ENCODE measurements at regions not wholly inside any gene's neighbourhood (a gene's known extent, or its start where the extent isn't known, plus 50 kb on each side); places are given as distances from the start of the nearest gene placed in this dataset.
"Not testable (repeated sequence)": the region's sequence is repeated elsewhere in the genome, so short reads cannot be mapped to it uniquely, and the experiment has no call there.

- TF ChIP-seq CEBPZ (IDR thresholded peaks at IDR 0.05; ENCODE audit: low read depth, low read length); POLR2AphosphoS2 (IDR thresholded peaks at IDR 0.05; ENCODE audit: low read depth, low read length); TBL1XR1 (IDR thresholded peaks at IDR 0.05; ENCODE audit: low read depth, low read length); TAF1 (IDR thresholded peaks at IDR 0.05; ENCODE audit: borderline replicate concordance, low read depth, low read length); HDGF (IDR thresholded peaks at IDR 0.05); SMC3 (IDR thresholded peaks at IDR 0.05; ENCODE audit: borderline replicate concordance, low read length); EP300 (IDR thresholded peaks at IDR 0.05; ENCODE audit: borderline replicate concordance in 1 of 2, control insufficient read depth in 1 of 2, low read depth in 2 of 2, low read length in 2 of 2); ZNF24 (IDR thresholded peaks at IDR 0.05): not testable (repeated sequence)
- TF ChIP-seq, protein P1, sequence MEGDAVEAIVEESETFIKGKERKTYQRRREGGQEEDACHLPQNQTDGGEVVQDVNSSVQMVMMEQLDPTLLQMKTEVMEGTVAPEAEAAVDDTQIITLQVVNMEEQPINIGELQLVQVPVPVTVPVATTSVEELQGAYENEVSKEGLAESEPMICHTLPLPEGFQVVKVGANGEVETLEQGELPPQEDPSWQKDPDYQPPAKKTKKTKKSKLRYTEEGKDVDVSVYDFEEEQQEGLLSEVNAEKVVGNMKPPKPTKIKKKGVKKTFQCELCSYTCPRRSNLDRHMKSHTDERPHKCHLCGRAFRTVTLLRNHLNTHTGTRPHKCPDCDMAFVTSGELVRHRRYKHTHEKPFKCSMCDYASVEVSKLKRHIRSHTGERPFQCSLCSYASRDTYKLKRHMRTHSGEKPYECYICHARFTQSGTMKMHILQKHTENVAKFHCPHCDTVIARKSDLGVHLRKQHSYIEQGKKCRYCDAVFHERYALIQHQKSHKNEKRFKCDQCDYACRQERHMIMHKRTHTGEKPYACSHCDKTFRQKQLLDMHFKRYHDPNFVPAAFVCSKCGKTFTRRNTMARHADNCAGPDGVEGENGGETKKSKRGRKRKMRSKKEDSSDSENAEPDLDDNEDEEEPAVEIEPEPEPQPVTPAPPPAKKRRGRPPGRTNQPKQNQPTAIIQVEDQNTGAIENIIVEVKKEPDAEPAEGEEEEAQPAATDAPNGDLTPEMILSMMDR (IDR thresholded peaks at IDR 0.05 in 2 of 3, conservative IDR thresholded peaks at IDR 0.05 in 1 of 3; ENCODE audit: control insufficient read depth in 2 of 3, extremely low read depth in 1 of 3, insufficient read depth in 1 of 3, low read depth in 3 of 3, low read length in 3 of 3), result not testable (repeated sequence)
- TF ChIP-seq, protein P2, sequence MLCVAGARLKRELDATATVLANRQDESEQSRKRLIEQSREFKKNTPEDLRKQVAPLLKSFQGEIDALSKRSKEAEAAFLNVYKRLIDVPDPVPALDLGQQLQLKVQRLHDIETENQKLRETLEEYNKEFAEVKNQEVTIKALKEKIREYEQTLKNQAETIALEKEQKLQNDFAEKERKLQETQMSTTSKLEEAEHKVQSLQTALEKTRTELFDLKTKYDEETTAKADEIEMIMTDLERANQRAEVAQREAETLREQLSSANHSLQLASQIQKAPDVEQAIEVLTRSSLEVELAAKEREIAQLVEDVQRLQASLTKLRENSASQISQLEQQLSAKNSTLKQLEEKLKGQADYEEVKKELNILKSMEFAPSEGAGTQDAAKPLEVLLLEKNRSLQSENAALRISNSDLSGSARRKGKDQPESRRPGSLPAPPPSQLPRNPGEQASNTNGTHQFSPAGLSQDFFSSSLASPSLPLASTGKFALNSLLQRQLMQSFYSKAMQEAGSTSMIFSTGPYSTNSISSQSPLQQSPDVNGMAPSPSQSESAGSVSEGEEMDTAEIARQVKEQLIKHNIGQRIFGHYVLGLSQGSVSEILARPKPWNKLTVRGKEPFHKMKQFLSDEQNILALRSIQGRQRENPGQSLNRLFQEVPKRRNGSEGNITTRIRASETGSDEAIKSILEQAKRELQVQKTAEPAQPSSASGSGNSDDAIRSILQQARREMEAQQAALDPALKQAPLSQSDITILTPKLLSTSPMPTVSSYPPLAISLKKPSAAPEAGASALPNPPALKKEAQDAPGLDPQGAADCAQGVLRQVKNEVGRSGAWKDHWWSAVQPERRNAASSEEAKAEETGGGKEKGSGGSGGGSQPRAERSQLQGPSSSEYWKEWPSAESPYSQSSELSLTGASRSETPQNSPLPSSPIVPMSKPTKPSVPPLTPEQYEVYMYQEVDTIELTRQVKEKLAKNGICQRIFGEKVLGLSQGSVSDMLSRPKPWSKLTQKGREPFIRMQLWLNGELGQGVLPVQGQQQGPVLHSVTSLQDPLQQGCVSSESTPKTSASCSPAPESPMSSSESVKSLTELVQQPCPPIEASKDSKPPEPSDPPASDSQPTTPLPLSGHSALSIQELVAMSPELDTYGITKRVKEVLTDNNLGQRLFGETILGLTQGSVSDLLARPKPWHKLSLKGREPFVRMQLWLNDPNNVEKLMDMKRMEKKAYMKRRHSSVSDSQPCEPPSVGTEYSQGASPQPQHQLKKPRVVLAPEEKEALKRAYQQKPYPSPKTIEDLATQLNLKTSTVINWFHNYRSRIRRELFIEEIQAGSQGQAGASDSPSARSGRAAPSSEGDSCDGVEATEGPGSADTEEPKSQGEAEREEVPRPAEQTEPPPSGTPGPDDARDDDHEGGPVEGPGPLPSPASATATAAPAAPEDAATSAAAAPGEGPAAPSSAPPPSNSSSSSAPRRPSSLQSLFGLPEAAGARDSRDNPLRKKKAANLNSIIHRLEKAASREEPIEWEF (IDR thresholded peaks at IDR 0.05; ENCODE audit: insufficient replicate concordance, low read depth, low read length), result not testable (repeated sequence)
Measured at GRCh38 chr7:63636585-63636984, 362.1 kb upstream of the ZNF722 start.

Measured in GM12878 (cell line).